Gastroesophageal sphincter (tissue), 3 donors: ENCODE measurements at regions not wholly inside any gene's neighbourhood (a gene's known extent, or its start where the extent isn't known, plus 50 kb on each side); places are given as distances from the start of the nearest gene placed in this dataset.

ENCODE experiments used
- CTCF ChIP-seq, 4 experiments: fragments of 200-600 bp in 2 of 4; fragments of 450-650 bp in 2 of 4; sonication (generic) in 1 of 4; IDR thresholded peaks; one replicate each; pipeline ENCODE4 v1.5.1; 2017 to 2019; ENCODE audit warnings: antibody characterized with exemption in 4 of 4, mild to moderate bottlenecking in 2 of 4, moderate library complexity in 2 of 4
- POLR2A ChIP-seq, 2 donors: fragments of 450-650 bp; IDR thresholded peaks; one replicate each; pipeline ENCODE4 v1.6.1; 2017; ENCODE audit warnings: antibody characterized with exemption in 2 of 2, mild to moderate bottlenecking in 2 of 2, moderate library complexity in 1 of 2
- POLR2AphosphoS5 ChIP-seq: sonication (generic); formaldehyde crosslinking; IDR thresholded peaks from one replicate; pipeline ENCODE4 v1.6.1; 2017; ENCODE audit warnings: antibody characterized with exemption

GRCh38 chr4:114077610-114078009, 98.2 kb upstream of the ARSJ start:
- TF ChIP-seq POLR2A (IDR thresholded peaks at IDR 0.05) (no peak), CTCF (IDR thresholded peaks at IDR 0.05) (no peak), POLR2AphosphoS5 (no peak)
